ENCODE measurements at regions not wholly inside any gene's neighbourhood (a gene's known extent, or its start where the extent isn't known, plus 50 kb on each side); places are given as distances from the start of the nearest gene placed in this dataset.

DNA sequence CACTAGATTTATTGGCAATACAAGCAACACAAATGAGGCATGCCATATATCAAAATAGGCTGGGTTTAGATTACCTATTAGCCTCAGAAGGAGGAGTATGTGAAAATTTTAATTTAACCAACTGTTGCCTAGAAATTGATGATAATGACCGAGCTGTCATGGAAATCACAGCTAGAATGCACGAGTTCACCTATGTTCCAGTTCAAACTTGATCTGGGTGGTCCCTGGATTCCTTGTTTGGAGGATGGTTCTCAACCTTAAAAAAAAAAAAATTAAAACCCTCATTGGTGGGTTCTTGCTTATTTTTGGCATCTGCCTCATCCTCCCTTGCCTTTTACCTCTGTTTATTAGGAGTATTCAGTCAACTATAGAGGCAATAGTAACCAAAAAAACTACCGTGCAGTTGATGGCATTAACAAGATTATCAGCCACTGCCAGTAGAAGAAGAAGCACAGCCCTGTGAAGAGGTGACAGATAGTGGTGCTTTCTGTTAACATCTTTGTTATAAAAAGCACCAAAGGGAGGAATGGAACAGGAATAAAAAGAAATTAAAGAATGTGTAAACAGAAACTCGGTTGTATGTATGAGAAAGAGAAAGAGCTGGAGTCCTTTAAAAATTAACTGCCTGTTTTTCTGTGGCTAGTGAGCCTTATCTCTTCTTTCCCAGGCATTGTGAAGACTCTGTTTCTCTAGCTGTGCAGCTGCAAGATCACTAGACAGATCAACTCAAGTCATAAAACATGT is 106.4 kb downstream of the ZNF429 start (continued):
- TF ChIP-seq, protein P1, sequence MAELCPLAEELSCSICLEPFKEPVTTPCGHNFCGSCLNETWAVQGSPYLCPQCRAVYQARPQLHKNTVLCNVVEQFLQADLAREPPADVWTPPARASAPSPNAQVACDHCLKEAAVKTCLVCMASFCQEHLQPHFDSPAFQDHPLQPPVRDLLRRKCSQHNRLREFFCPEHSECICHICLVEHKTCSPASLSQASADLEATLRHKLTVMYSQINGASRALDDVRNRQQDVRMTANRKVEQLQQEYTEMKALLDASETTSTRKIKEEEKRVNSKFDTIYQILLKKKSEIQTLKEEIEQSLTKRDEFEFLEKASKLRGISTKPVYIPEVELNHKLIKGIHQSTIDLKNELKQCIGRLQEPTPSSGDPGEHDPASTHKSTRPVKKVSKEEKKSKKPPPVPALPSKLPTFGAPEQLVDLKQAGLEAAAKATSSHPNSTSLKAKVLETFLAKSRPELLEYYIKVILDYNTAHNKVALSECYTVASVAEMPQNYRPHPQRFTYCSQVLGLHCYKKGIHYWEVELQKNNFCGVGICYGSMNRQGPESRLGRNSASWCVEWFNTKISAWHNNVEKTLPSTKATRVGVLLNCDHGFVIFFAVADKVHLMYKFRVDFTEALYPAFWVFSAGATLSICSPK (IDR thresholded peaks at IDR 0.05; ENCODE audit: borderline replicate concordance) = no peak
- TF ChIP-seq HNRNPH1 (optimal IDR thresholded peaks at IDR 0.05; ENCODE audit: low read depth, low read length) = no peak
- TF ChIP-seq, protein P2, sequence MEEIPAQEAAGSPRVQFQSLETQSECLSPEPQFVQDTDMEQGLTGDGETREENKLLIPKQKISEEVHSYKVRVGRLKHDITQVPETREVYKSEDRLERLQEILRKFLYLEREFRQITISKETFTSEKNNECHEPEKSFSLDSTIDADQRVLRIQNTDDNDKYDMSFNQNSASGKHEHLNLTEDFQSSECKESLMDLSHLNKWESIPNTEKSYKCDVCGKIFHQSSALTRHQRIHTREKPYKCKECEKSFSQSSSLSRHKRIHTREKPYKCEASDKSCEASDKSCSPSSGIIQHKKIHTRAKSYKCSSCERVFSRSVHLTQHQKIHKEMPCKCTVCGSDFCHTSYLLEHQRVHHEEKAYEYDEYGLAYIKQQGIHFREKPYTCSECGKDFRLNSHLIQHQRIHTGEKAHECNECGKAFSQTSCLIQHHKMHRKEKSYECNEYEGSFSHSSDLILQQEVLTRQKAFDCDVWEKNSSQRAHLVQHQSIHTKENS (CRISPR knock-in tag; IDR thresholded peaks at IDR 0.05) = no peak
- TF ChIP-seq JUND (IDR thresholded peaks at IDR 0.05; ENCODE audit: borderline replicate concordance, low read depth, low read length) = peak; percentile 55; the same call in 1 of the 2 replicates
- TF ChIP-seq JUND (tag; IDR thresholded peaks at IDR 0.05; ENCODE audit: borderline replicate concordance, low read depth, low read length) = no peak; the same call in 2 of the 3 replicates
- TF ChIP-seq KLF6 (CRISPR knock-in tag; IDR thresholded peaks at IDR 0.05; ENCODE audit: borderline replicate concordance) = no peak; the same call in 1 of the 2 replicates
- no peak for TF ChIP-seq SAP30 (IDR thresholded peaks at IDR 0.05; ENCODE audit: borderline replicate concordance, insufficient read depth, low read depth, low read length, poor library complexity, severe bottlenecking)
- no peak for TF ChIP-seq HMG20A (CRISPR knock-in tag; conservative IDR thresholded peaks at IDR 0.05)
- no peak for TF ChIP-seq SRF (CRISPR knock-in tag; IDR thresholded peaks at IDR 0.05)
- TF ChIP-seq, protein P3, sequence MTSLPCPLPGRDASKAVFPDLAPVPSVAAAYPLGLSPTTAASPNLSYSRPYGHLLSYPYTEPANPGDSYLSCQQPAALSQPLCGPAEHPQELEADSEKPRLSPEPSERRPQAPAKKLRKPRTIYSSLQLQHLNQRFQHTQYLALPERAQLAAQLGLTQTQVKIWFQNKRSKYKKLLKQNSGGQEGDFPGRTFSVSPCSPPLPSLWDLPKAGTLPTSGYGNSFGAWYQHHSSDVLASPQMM (CRISPR knock-in tag; IDR thresholded peaks at IDR 0.05) = no peak
- TF ChIP-seq, protein P4, sequence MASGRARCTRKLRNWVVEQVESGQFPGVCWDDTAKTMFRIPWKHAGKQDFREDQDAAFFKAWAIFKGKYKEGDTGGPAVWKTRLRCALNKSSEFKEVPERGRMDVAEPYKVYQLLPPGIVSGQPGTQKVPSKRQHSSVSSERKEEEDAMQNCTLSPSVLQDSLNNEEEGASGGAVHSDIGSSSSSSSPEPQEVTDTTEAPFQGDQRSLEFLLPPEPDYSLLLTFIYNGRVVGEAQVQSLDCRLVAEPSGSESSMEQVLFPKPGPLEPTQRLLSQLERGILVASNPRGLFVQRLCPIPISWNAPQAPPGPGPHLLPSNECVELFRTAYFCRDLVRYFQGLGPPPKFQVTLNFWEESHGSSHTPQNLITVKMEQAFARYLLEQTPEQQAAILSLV (tag; IDR thresholded peaks at IDR 0.05) = no peak
- no peak for TF ChIP-seq POLR2A (conservative IDR thresholded peaks at IDR 0.05)
- TF ChIP-seq SNRNP70 (optimal IDR thresholded peaks at IDR 0.05; ENCODE audit: low read depth, low read length) = no peak
- peak; percentile 93 for TF ChIP-seq ARID1B (IDR thresholded peaks at IDR 0.05)
- TF ChIP-seq FOXA3 (CRISPR knock-in tag; conservative IDR thresholded peaks at IDR 0.05 in 1 of 2, IDR thresholded peaks at IDR 0.05 in 1 of 2) = no peak
- TF ChIP-seq RAD51 (IDR thresholded peaks at IDR 0.05; ENCODE audit: borderline replicate concordance, low read depth) = no peak
- TF ChIP-seq EWSR1 (IDR thresholded peaks at IDR 0.05; ENCODE audit: borderline replicate concordance, low read depth, partially characterized antibody) = no peak
- TF ChIP-seq, protein P5, sequence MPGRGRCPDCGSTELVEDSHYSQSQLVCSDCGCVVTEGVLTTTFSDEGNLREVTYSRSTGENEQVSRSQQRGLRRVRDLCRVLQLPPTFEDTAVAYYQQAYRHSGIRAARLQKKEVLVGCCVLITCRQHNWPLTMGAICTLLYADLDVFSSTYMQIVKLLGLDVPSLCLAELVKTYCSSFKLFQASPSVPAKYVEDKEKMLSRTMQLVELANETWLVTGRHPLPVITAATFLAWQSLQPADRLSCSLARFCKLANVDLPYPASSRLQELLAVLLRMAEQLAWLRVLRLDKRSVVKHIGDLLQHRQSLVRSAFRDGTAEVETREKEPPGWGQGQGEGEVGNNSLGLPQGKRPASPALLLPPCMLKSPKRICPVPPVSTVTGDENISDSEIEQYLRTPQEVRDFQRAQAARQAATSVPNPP (IDR thresholded peaks at IDR 0.05; ENCODE audit: borderline replicate concordance, insufficient read depth, insufficient read length) = no peak
- peak in 1 of 2 experiments; percentile 55; a peak in 1 of 4 replicates for TF ChIP-seq TBL1XR1 (IDR thresholded peaks at IDR 0.05; ENCODE audit: low read length in 2 of 2)
- no peak for TF ChIP-seq SRSF7 (optimal IDR thresholded peaks at IDR 0.05; ENCODE audit: low read depth, low read length)
- no peak; the same call in 1 of the 2 replicates for TF ChIP-seq TEAD2 (tag; IDR thresholded peaks at IDR 0.05)

Measured in K562 (cell line).